ENCODE measurements at regions not wholly inside any gene's neighbourhood (a gene's known extent, or its start where the extent isn't known, plus 50 kb on each side); places are given as distances from the start of the nearest gene placed in this dataset.

GRCh38 chr6:15017803-15018202, 228.1 kb upstream of the JARID2 start:
- TF ChIP-seq REST (IDR thresholded peaks at IDR 0.05; ENCODE audit: insufficient read depth in 1 of 2, low read depth in 2 of 2, low read length in 2 of 2) = no peak
- no peak for TF ChIP-seq POLR2AphosphoS5 (IDR thresholded peaks at IDR 0.05; ENCODE audit: low read depth, low read length)
- TF ChIP-seq SIN3A (IDR thresholded peaks at IDR 0.05; ENCODE audit: borderline replicate concordance, insufficient read depth, low read length) = no peak
- no peak for TF ChIP-seq FOXP2 (optimal IDR thresholded peaks at IDR 0.05; ENCODE audit: borderline replicate concordance, extremely low read depth, extremely low read length, insufficient read depth)
